GM18508 (cell line): ENCODE measurements at regions not wholly inside any gene's neighbourhood (a gene's known extent, or its start where the extent isn't known, plus 50 kb on each side); places are given as distances from the start of the nearest gene placed in this dataset.

Source experiments
- ATAC-seq: cut with Tn5 transposase; IDR thresholded peaks from one replicate; pipeline ENCODE4 v1.9.1; 2021; ENCODE audit warnings: moderate number of reproducible peaks; ENCODE audit not compliant: insufficient read depth, unreplicated experiment

- no peak for ATAC-seq
Observed at GRCh38 chr14:97177635-97178034, 380.5 kb downstream of the VRK1 start.

- no peak for ATAC-seq
Observed at GRCh38 chr14:97178781-97179180, 381.6 kb downstream of the VRK1 start.

GRCh38 chr14:97179573-97179972 is 382.4 kb downstream of the VRK1 start:
- no peak for ATAC-seq

DNA sequence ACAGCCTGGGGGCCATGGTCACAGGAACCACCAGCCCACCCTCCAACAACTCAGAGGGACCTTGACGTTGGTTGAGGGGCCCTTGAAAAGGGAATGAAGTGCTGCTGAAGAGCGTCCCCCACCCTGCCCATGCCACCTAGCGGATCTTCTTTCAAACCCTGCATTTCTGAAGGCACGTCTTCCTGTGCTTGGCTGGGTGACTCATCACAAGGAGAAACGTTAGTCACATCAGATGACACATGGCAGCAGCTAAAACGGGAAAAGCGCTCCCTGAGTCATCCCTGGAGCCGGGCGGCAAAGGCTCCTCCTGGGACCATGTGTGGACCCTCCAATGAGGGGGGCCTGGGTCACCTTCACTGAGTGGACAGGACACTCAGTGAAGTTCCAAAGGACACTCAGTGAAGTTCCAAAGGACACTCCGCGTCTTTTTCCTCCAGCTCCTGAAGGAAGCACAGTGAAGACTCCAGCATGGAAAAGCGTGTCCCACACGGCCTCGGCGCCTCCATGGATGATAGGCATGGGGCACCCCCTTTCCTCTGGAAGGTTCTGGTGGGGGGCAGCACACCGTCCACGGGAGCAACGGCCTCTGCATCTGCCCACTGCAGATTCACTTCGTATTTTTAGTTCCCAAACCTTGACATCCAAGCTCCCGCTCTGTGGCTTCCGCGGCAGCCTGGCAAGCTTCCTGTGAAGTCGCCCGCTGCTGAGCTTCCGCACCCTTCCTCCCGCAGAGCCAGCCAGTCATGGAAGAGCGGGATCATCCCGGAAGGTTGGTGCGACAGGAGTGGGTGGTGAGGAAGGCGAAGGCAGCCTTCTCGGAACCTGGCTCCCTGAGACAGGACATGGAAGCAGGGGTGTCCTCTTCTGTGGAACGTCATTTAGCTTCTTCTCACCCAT is 383.4 kb downstream of the VRK1 start:
- no peak for ATAC-seq

DNA sequence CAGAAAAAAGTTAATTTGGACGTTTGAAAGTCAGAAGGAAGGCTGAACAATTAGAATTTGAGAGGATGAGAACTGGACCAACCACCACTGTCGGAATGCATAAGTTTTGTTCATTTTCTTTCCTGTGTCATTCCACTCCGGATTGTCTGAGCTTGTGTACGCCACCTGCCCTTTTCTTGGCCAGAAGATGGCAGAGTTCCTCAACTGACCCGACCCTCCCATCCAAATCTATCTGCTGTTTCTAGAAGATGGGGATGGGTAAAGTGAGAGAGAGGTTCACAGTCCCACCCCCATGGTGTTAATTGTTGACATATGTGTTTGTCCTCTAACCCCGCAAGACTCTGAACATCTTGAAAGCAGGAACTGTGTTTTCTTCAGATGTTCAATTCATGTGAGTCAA is 388.0 kb downstream of the VRK1 start:
- no peak for ATAC-seq

DNA sequence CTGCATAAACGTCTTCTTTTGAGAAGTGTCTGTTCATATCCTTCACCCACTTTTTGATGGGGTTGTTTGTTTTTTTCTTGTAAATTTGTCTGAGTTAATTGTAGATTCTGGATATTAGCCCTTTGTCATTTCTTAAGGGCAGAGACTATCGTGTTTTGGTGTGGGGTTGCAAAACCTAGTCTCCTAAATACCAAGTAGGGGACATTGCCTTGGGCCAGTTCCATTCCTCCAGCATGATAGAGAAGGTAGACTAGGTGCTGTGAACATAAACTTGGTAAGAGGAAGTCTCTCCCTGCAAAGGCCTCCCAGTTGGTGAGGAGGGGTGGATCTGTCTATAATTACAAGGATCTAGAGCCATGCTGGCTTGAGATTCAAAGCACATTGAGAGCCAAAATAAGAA is 390.7 kb downstream of the VRK1 start:
- ATAC-seq, result no peak

GRCh38 chr14:97196336-97196735 is 399.2 kb downstream of the VRK1 start:
- ATAC-seq, result no peak

GRCh38 chr14:97198813-97199212 is 401.6 kb downstream of the VRK1 start:
- ATAC-seq, result no peak

- ATAC-seq, result no peak
Observed at GRCh38 chr14:97200245-97200644, 403.1 kb downstream of the VRK1 start.

GRCh38 chr14:97206916-97207315 is 409.7 kb downstream of the VRK1 start:
- ATAC-seq, result no peak

DNA sequence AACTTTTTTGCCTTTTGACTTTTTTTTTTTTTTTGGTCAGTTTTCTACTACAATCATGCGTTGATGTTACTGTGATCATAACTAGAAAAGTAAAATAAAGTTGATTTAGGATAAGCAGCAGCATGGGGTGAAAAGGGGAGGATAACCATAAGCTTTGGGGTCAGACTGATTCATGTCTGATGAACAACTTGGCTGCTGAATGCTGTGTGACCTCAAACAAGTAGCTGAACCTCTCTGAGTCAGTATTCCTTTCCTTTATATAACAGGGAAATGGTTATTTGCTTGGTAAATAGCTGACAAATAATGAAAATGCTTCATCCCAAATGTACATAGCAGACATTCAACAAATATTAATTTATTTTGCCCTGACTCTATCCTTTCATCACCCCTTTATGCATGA is 413.0 kb downstream of the VRK1 start:
- ATAC-seq, result no peak

GRCh38 chr14:97212399-97212798 is 415.2 kb downstream of the VRK1 start:
- no peak for ATAC-seq

DNA sequence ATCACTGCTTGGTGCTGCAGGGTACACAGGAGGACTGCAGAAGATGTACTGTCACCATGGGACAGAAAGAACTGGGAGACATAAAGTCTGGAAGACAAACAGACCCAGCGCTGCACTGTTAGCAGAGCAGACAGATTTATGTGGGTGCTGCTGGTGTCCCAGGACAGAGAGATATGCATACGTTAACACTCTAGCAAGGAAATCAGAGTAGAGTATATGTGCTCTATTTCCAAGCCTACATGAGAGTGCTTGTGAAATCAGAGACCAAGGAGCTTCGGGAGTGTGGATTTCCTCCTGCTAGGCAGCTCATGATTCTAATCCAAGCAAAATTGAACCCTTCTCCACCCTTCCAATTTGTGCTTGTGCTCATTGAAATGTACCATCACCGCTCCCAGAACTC is 416.5 kb downstream of the VRK1 start:
- no peak for ATAC-seq

GRCh38 chr14:97215263-97215969 is 418.2 kb downstream of the VRK1 start:
- ATAC-seq, result no peak

DNA sequence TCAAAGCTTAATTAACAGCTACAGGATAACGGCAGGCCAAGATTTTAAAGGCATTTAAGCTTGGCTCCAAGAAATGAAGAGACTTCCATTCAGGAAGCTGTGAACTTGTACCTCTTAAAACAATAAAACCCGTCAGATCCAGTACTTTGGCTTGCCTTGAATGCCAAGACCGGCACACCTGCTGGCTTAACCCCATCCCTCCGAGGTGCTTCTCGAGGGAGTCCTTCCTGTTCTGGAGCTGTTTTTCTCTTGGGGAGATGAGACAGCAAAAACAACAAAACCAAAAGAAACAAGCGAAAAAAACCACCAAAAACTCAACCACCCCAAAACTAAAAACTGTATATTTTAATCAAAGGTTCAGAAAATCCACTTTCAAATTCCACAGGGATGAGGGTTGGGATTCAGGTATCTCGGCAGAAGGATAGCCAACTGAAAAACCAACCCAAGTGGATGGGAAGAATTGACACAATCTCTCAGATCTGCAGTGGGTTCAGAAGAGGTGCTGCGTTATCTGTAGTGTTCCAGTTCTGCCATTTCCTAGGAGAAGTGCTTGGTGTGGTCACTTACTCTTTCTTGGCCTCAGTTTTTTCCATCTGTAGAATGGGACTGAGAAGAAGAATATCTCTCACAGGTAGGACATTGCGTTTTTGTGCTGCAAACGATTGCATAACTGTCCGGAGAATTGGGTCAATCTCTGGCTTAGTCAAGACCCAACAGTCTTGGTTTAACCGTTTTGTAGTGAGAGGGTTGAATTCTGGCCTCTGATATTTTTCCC is 420.1 kb downstream of the VRK1 start:
- no peak for ATAC-seq

GRCh38 chr14:97218274-97218673 is 421.1 kb downstream of the VRK1 start:
- ATAC-seq, result no peak

GRCh38 chr14:97218691-97219430 is 421.7 kb downstream of the VRK1 start:
- ATAC-seq, result no peak

DNA sequence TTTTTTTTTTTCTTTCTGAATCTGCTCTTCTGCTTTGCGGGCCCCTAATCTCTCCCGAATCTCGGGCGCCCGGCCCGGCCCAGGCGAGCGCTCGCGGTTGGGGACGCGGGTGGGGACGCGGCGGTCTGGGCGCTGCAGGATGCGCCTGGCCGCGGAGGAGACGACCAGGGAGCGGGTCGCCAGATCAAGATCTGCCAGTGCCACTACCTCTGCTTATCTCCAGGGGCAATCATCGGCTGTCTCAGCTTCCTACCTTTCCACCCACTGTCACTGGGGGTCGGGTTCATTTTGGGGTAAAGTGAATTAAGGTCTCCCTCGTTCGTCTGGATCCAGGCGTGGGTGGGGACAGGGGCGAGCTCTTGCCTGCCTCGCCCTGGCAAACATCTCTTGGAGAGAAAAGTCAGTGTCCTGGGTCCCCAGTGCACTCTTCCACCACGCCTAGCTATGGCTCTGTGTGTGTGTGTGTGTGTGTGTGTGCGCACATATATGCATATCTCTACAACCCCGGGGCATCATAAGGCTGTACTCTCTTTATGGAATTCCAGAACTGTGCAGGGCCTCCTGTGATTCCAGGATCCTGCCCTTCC is 422.3 kb downstream of the VRK1 start:
- ATAC-seq, result no peak

- ATAC-seq, result no peak
Observed at GRCh38 chr14:97221572-97222285, 424.5 kb downstream of the VRK1 start.
